Psoas muscle (tissue), 7 donors: ENCODE measurements at regions not wholly inside any gene's neighbourhood (a gene's known extent, or its start where the extent isn't known, plus 50 kb on each side); places are given as distances from the start of the nearest gene placed in this dataset.

Experiments
- ATAC-seq, 4 donors: fragments of 200-7000 bp; cut with Tn5 transposase; one replicate each; pipeline ENCODE4 v1.9.1; 2020; ENCODE audit warnings: moderate library complexity in 3 of 4, mild to moderate bottlenecking in 2 of 4
- DNase-seq, 2 donors: peaks; one replicate each; pipeline ENCODE4 v3.0.0-alpha.2; 2020
- H3K27ac ChIP-seq: fragments of 200-600 bp; one replicate; pipeline ENCODE4 v1.8.0; 2022
- H3K27me3 ChIP-seq, 3 donors: fragments of 200-600 bp in 1 of 3; one replicate each; pipeline versions ENCODE4 v1.6.1 to v1.8.0; 2013 to 2022; ENCODE audit warnings: low read length in 2 of 3, mild to moderate bottlenecking in 2 of 3, moderate library complexity in 1 of 3; ENCODE audit not compliant: insufficient read depth in 3 of 3
- H3K36me3 ChIP-seq, 2 donors: fragments of 200-600 bp in 1 of 2; one replicate each; pipeline versions ENCODE4 v1.6.1 to v1.8.0; 2013 to 2022; ENCODE audit warnings: low read depth in 1 of 2, mild to moderate bottlenecking in 1 of 2, moderate library complexity in 1 of 2; ENCODE audit not compliant: insufficient read depth in 1 of 2
- H3K4me1 ChIP-seq: fragments of 200-600 bp; one replicate; pipeline ENCODE4 v1.8.0; 2022
- H3K4me3 ChIP-seq: fragments of 200-600 bp; one replicate; pipeline ENCODE4 v1.8.0; 2022; ENCODE audit warnings: mild to moderate bottlenecking
- H3K9me3 ChIP-seq: fragments of 200-600 bp; one replicate; pipeline ENCODE4 v1.8.0; 2022
- WGBS, 3 donors: extraction: QIAGEN DNeasy Blood & Tissue Kit; methylation state at CpG; one replicate each; pipeline versions ENCODE4 v1.1.6 to v1.1.7; 2013; 5-methylcytosine and 5-hydroxymethylcytosine counted together
- intact Hi-C, 2 donors: fragments of 100-400 bp; cut with DNase I; formaldehyde crosslinking; loops; one replicate each; pipeline versions ENCODE4 v1.11.0 to v1.14.2; 2022
- TF ChIP-seq, protein P1 (sequence below): fragments of 200-600 bp; IDR thresholded peaks from one replicate; pipeline ENCODE4 v1.8.0; 2022; ENCODE audit warnings: antibody characterized with exemption
- donor health status: healthy with polysubstance abuse.
- donor health status: DM: no; HTN: no; CAD: no; lungs with moderate emphysema.
- donor health status: Bipolar disorder and iron deficiency.
- donor health status: healthy.
- donor health status: DM: yes; HTN: yes; CAD: no.
- donor health status: DM: no; HTN: no; CAD: no.
- donor health status: DM: yes; HTN: yes; CAD: no.

DNA sequence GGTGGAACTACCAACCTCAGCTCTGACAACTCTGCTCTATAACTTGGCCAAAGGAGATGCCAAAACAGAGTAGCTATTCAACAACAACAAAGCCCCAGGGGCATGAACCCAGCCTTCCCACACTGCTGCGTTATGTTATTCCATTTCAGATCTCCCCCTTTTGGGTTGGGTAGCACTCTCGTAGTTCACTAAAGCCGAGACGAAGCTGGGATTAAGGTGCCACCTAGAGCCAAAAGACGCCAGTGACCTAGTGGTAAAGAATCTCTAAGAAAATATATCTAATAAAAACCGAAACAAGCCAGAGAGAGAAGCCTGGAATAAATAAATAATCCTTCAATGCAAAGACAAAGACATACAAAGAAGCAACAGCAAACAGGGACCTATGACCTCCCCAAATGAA lies 217.3 kb downstream of the HERPUD2 start:
- no peak for DNase-seq
- Histone ChIP-seq H3K4me1 (no peaks in the 10 kb centered on the region), H3K4me3 (no peak overlapping the region), H3K27me3 (no peaks in the 10 kb centered on the region), H3K9me3 (no peaks in the 10 kb centered on the region), H3K36me3 (no peaks in the 10 kb centered on the region), H3K27ac (no peak overlapping the region)
- 68 to 70% (median 68%) methylated on average over 6 of the region's 6 CpGs for WGBS, 3 donors
- intact Hi-C loops, result no loop called here
- no peak for ATAC-seq
- TF ChIP-seq, protein P1, sequence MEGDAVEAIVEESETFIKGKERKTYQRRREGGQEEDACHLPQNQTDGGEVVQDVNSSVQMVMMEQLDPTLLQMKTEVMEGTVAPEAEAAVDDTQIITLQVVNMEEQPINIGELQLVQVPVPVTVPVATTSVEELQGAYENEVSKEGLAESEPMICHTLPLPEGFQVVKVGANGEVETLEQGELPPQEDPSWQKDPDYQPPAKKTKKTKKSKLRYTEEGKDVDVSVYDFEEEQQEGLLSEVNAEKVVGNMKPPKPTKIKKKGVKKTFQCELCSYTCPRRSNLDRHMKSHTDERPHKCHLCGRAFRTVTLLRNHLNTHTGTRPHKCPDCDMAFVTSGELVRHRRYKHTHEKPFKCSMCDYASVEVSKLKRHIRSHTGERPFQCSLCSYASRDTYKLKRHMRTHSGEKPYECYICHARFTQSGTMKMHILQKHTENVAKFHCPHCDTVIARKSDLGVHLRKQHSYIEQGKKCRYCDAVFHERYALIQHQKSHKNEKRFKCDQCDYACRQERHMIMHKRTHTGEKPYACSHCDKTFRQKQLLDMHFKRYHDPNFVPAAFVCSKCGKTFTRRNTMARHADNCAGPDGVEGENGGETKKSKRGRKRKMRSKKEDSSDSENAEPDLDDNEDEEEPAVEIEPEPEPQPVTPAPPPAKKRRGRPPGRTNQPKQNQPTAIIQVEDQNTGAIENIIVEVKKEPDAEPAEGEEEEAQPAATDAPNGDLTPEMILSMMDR, result no peak

DNA sequence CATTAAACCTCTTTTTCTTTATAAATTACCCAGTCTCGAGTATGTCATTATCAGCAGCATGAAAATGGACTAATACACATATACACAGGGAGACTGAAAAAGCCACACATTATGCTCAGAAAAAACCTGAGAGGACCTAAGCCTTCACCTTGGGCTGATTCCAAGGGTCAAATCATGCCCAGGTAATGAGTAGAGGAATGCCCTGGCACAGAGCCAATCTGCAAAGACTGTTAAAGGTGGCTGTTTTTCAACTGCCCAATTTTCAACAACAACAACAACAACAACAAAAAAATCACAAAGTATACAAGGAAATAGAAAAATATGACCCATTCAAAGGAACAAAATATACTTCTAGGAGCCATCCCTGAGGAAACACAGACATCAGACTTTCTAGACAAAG lies 220.2 kb upstream of the TBX20 start:
- TF ChIP-seq, protein P1, result no peak
- Histone ChIP-seq H3K4me1 (no peaks in the 10 kb centered on the region), H3K27ac (no peak overlapping the region), H3K4me3 (no peak overlapping the region), H3K9me3 (no peaks in the 10 kb centered on the region), H3K36me3 (no peaks in the 10 kb centered on the region), H3K27me3 (no peaks in the 10 kb centered on the region)
- DNase-seq (no peak), ATAC-seq (no peak)
- 79 to 97% (median 94%) methylated on average over 1 of the region's 1 CpG for WGBS, 3 donors
- intact Hi-C loops, result no loop called here

DNA sequence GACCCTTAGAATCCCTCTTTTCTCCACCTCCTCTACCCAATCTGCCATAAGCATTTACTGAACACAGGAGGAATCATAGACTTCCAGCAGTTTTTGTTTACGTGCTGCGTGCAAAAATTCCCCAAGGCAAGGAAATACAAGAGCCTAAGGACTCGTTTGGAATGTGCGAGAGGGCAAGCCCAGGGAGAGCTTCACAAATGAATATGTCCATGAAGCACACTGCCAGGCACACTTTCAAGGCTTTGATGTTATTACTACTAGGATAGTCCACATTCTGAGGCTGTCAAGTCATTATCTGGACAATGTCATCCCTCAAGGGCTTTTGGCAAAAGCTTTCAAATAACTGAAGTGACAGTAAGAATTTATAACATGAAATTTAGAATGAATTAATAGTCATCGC lies 214.7 kb upstream of the TBX20 start:
- Histone ChIP-seq H3K9me3 (no peaks in the 10 kb centered on the region), H3K4me3 (no peak overlapping the region), H3K4me1 (no peaks in the 10 kb centered on the region), H3K36me3 (no peaks in the 10 kb centered on the region), H3K27ac (no peak overlapping the region), H3K27me3 (no peaks in the 10 kb centered on the region)
- TF ChIP-seq, protein P1, result no peak
- intact Hi-C loops, result no loop called here
- no peak for DNase-seq
- ATAC-seq, result no peak
- WGBS, 3 donors, result 50 to 60% (median 58%) methylated on average over 5 of the region's 5 CpGs

DNA sequence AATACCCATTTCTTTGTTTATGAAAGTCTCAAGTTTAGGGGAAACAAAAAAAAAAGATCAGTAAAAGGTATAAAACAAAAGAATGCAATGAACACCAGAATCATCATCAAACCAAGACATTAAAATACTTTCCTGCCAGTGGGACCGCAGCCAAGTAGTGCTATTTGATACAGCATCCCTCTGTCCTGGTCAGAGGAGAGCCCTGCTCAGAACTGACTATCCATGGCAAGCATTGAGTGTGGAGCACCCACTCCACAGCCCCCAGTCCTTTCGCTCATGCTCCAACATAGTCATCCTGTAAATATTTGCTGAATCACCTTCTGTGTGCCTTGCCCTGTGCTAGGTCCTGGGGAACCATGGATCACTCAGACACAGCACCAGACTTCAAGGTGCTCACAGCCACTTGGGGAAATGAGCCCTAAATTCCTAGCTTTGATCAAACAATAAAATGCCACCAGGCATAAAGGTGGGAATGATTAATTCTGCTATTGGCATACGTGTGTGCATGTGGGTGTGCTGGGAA lies 213.6 kb upstream of the TBX20 start:
- Histone ChIP-seq H3K27ac (no peak overlapping the region), H3K4me3 (no peak overlapping the region), H3K36me3 (no peaks in the 10 kb centered on the region), H3K9me3 (no peaks in the 10 kb centered on the region), H3K27me3 (no peaks in the 10 kb centered on the region), H3K4me1 (no peaks in the 10 kb centered on the region)
- no peak for DNase-seq
- ATAC-seq, result no peak
- WGBS, 3 donors, result 53 to 64% (median 54%) methylated on average over 3 of the region's 3 CpGs
- TF ChIP-seq, protein P1, result no peak
- intact Hi-C loops, result no loop called here

DNA sequence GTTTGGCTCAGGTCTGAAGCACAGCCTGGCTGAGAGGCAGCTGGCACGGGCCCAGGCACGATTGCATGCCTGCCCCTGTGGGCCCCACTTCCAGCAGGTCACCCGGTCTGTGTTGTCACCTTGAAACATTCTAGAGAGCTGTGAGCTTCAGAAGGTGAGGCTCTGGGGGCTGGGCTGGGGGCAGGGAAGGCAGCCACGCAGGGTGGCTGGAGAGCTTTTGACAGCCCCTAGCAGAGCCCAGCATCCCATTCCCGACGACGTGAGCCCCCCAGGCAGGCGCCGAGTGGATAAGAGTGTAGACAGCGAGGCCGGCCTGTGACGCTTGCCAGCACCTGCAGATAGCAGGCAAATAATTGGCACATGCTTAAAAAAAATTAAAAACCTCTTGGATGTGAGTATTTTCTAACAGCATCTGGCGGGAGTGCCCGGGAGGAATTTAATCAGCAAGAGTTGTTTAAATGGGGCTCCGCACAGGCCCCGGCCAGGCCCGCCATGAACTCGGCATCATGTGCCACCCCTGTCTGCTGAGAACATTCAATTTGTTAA lies 212.0 kb upstream of the TBX20 start:
- 46 to 60% (median 49%) methylated on average over 18 of the region's 18 CpGs for WGBS, 3 donors
- ATAC-seq (no peak), DNase-seq (no peak)
- H3K27me3 ChIP-seq, result peaks cover 0 to 2% (median 0%) of the 10 kb centered on the region in 3 donors
- no peaks in the 10 kb centered on the region for H3K9me3 ChIP-seq
- TF ChIP-seq, protein P1, result no peak
- no peak overlapping the region for H3K4me3 ChIP-seq
- no peak overlapping the region for H3K27ac ChIP-seq
- no peaks in the 10 kb centered on the region for H3K36me3 ChIP-seq
- intact Hi-C loops, result no loop called here
- no peaks in the 10 kb centered on the region for H3K4me1 ChIP-seq
